GM13976 (cell line): ENCODE measurements at regions not wholly inside any gene's neighbourhood (a gene's known extent, or its start where the extent isn't known, plus 50 kb on each side); places are given as distances from the start of the nearest gene placed in this dataset.

Source experiments
- DNase-seq: peaks from one replicate; pipeline ENCODE4 v3.0.0; 2012; ENCODE audit warnings: low spot score
- in situ Hi-C: fragments of 300-500 bp; cut with MboI; formaldehyde crosslinking; loops from one replicate; pipeline ENCODE4 v1.12.0; 2022; ENCODE audit warnings: low sequenced_read_pairs, mixed read lengths, inconsistent platforms; ENCODE audit not compliant: unreplicated experiment
- TF ChIP-seq, protein P1 (sequence below): IDR thresholded peaks from 2 replicates; pipeline ENCODE4 v1.5.1; 2012; ENCODE audit warnings: borderline replicate concordance, mild to moderate bottlenecking; ENCODE audit not compliant: insufficient read depth; ENCODE audit errors: extremely low read depth, missing control alignments, control extremely low read depth

DNA sequence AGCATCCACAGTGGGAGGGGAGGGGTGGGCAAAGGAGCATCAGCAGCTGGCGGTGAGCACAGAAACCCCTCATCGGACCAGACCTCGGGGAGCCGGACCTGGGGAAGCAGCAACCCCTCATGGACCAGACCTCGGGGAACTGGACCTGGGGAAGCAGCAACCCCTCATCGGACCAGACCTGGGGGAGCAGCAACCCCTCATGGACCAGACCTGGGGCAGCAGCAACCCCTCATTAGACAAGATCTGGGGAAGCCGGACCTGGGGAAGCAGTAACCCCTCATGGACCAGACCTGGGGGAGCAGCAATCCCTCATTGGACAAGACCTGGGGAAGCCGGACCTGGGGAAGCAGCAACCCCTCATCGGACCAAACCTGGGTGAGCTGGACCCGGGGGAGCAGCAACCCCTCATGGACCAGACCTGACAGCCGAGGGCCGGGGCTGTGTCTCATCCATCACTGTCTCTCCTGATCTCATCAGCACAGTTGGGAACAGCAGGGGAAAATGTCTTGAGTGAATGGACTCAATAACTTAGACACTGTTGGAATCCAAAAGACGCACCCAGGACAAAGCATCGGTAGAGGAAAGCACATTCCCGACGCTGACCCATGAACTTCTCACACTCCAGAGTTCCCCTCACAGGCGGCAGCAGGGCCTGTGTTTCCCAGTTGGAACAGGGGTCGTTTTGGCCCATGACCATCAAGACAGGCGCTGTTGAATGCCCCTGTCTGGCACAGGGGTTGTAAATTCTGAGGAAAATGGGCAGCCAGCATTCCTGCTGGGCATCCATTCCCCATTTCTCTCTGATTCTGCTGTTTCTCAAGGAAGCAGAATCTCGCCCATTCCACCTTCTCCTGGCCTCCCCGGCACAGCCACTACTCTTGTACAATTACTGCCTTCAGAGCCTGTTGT lies 1494.6 kb downstream of the TBC1D22A start:
- no peak for DNase-seq
- in situ Hi-C loops = no loop called here
- TF ChIP-seq, protein P1, sequence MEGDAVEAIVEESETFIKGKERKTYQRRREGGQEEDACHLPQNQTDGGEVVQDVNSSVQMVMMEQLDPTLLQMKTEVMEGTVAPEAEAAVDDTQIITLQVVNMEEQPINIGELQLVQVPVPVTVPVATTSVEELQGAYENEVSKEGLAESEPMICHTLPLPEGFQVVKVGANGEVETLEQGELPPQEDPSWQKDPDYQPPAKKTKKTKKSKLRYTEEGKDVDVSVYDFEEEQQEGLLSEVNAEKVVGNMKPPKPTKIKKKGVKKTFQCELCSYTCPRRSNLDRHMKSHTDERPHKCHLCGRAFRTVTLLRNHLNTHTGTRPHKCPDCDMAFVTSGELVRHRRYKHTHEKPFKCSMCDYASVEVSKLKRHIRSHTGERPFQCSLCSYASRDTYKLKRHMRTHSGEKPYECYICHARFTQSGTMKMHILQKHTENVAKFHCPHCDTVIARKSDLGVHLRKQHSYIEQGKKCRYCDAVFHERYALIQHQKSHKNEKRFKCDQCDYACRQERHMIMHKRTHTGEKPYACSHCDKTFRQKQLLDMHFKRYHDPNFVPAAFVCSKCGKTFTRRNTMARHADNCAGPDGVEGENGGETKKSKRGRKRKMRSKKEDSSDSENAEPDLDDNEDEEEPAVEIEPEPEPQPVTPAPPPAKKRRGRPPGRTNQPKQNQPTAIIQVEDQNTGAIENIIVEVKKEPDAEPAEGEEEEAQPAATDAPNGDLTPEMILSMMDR = no peak

DNA sequence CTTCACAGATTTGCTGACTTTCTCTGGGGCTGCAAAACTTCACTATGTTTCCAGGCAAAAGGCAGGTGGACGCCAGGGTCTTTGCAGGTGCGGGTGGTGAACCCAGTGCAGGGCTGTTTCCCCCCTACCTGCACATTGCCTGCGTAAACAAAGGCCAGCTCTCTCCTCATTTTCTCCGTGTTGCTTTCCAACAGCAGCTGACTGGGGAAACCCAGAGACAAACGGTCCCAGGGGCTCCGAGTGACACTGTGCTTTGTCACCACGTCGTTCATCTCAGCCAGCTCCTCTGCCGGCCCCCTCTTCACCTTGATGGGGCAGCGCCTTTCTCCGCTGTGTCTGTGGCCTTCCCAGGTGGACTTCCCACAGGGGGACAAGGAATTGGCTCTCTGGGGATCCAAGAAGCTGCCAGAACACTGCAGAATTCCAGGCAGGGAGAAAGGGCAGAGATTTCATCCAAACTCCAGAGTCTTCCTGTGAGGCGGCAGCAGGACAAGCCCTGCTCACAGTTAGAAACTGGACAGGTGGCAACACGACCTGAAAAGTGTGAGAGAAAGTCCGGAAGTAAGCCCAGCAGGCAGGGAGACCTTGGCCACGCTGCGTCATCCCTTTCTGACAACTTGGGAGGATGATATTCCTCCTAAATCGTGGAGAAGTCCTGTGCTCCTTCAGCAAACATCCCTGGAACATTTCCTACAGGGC lies 1493.7 kb downstream of the TBC1D22A start:
- DNase-seq = no peak
- TF ChIP-seq, protein P1 = no peak
- in situ Hi-C loops = no loop called here

DNA sequence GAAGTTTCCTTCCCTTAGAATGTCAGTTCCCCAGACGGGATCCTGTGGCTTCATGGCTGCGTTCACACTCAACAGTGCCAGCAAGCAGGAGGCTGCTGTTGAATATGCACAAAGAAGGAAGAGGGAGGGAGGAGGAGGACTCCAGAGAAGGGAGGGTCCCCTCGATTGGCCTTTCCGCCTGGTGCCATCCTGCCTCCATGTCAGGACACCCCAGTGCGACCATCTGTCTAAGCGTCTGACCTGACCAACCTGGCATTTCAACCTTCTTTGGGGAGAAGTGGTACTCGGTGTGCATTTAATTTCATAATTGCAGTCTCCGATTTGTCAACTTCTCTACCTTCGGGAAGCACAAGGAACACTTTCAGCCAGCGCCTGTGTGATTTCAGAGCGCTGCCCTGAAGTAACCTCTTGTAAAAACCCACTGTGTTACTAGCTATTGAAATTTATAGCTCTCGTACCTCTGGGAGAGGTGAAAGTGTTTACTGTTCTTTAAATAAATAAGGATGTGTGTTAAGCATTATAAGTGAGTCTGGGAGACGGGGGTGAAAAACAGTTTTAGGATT lies 1491.9 kb downstream of the TBC1D22A start:
- DNase-seq = no peak
- TF ChIP-seq, protein P1 = no peak
- in situ Hi-C loops = no loop called here

DNA sequence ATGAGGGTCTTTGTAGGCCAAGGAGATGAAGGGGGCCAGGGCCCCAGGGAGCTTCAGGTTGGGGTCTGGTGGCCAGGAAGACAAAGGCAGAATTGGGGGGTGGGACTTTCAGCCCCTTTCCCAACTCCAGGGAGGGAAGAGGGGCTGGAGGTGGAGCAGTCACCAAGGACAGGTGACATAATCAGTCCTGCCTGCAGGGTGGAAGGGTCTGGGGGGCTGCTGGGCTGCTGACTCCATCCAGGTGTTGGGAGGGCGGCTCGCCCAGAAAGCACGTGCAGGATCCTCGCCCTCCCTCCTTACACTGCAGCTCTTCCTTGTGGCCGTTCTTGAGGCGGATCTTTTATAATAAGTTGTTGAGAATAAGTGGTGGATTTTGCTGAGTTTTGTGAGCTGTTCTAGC lies 1491.1 kb downstream of the TBC1D22A start:
- TF ChIP-seq, protein P1 = no peak
- DNase-seq = no peak
- in situ Hi-C loops = no loop called here

DNA sequence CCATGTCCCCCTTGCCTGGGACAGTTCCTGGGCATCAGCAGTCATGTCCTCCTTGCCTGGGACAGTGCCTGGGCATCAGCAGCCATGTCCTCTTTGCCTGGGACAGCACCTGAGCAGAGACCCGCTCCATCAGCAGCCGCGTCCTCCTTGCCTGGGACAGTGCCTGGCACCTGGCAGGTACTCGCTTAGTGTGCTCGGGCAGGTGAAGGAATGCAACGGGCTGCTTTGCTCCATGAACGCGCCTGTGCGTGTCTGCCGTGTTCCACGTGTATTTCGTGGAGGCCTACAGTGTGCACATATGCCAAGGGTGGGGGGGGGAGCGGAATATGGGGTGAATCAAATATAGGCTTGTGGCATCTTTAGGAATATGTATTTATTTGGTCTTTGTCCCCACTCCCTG lies 1490.7 kb downstream of the TBC1D22A start:
- DNase-seq = no peak
- in situ Hi-C loops = no loop called here
- TF ChIP-seq, protein P1 = no peak

DNA sequence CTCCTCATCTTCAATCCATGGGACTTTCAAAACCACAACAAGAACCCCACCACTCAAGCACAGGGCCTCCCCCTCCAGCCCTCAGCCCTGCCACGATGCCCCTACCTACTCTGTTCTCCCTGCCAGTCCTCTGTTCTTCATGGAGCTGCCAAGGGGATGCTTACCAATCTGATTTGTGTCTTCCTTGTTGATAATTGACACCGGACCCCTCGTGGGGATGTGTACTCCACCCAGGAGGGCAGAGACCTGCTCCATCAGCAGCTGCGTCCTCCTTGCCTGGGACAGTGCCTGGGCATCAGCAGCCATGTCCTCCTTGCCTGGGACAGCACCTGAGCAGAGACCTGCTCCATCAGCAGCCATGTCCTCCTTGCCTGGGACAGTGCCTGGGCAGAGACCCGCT lies 1489.2 kb downstream of the TBC1D22A start:
- DNase-seq = no peak
- in situ Hi-C loops = no loop called here
- TF ChIP-seq, protein P1 = no peak
